GM23338 (cell line): ENCODE measurements at regions not wholly inside any gene's neighbourhood (a gene's known extent, or its start where the extent isn't known, plus 50 kb on each side); places are given as distances from the start of the nearest gene placed in this dataset.

Source experiments
- ATAC-seq: fragments of 200-7000 bp; cut with Tn5 transposase; 3 replicates; pipeline ENCODE4 v1.9.1; 2020
- DNase-seq: peaks from one replicate; pipeline ENCODE4 v3.0.0-alpha.2; 2015; ENCODE audit warnings: low spot score
- H2AFZ ChIP-seq: fragments of 200-600 bp; sonication (generic); 2 replicates; pipeline ENCODE4 v1.8.0; 2016; ENCODE audit warnings: antibody characterized with exemption, mild to moderate bottlenecking, moderate library complexity
- H3F3A ChIP-seq: fragments of 200-600 bp; sonication (generic); replicated peaks from 2 replicates; pipeline ENCODE4 v1.8.0; 2017; ENCODE audit warnings: antibody characterized with exemption, mixed run types, low read depth
- H3K27ac ChIP-seq: fragments of 200-600 bp; sonication (generic); 2 replicates; pipeline ENCODE4 v1.6.1; 2016; ENCODE audit warnings: low read depth
- H3K27me3 ChIP-seq: fragments of 200-600 bp; sonication (generic); 2 replicates; pipeline ENCODE4 v1.8.0; 2016; ENCODE audit warnings: mild to moderate bottlenecking, mixed run types, moderate library complexity; ENCODE audit not compliant: insufficient read depth
- H3K36me3 ChIP-seq: fragments of 200-600 bp; sonication (generic); 2 replicates; pipeline ENCODE4 v1.8.0; 2016; ENCODE audit warnings: mild to moderate bottlenecking; ENCODE audit not compliant: insufficient read depth
- H3K4me1 ChIP-seq: fragments of 200-600 bp; sonication (generic); 2 replicates; pipeline ENCODE4 v1.8.0; 2016; ENCODE audit warnings: mild to moderate bottlenecking, moderate library complexity; ENCODE audit not compliant: insufficient read depth
- H3K4me2 ChIP-seq: fragments of 200-600 bp; sonication (generic); 2 replicates; pipeline ENCODE4 v1.7.1; 2017; ENCODE audit warnings: mixed run types
- H3K4me3 ChIP-seq: fragments of 200-600 bp; sonication (generic); 2 replicates; pipeline ENCODE4 v1.6.1; 2016; ENCODE audit warnings: mixed run types
- H3K79me2 ChIP-seq: fragments of 200-600 bp; sonication (generic); replicated peaks from 2 replicates; pipeline ENCODE4 v1.8.0; 2017; ENCODE audit warnings: mild to moderate bottlenecking; ENCODE audit not compliant: insufficient read depth
- H3K9me2 ChIP-seq: fragments of 200-600 bp; sonication (generic); 2 replicates; pipeline ENCODE4 v1.8.0; 2017; ENCODE audit not compliant: insufficient read depth
- H4K20me1 ChIP-seq: fragments of 200-600 bp; sonication (generic); replicated peaks from 2 replicates; pipeline ENCODE4 v1.8.0; 2017; ENCODE audit warnings: mild to moderate bottlenecking; ENCODE audit not compliant: insufficient read depth
- H3K27ac Mint-ChIP-seq: 2 replicates; pipeline ENCODE4 v1.8.0; 2020; ENCODE audit warnings: inconsistent platforms, mild to moderate bottlenecking, moderate library complexity, mixed read lengths
- H3K27me3 Mint-ChIP-seq: 3 replicates; pipeline ENCODE4 v1.8.0; 2022; ENCODE audit warnings: low read depth, mild to moderate bottlenecking, moderate library complexity, mixed read lengths, inconsistent platforms; ENCODE audit not compliant: insufficient read depth, poor library complexity
- H3K36me3 Mint-ChIP-seq: 3 replicates; pipeline ENCODE4 v1.8.0; 2021; ENCODE audit warnings: low read depth, mild to moderate bottlenecking, inconsistent platforms, moderate library complexity, mixed read lengths
- H3K4me1 Mint-ChIP-seq: 3 replicates; pipeline ENCODE4 v1.8.0; 2020; ENCODE audit warnings: mild to moderate bottlenecking, inconsistent platforms, mixed read lengths
- H3K4me3 Mint-ChIP-seq: 3 replicates; pipeline ENCODE4 v1.8.0; 2021; ENCODE audit warnings: moderate library complexity, mild to moderate bottlenecking, inconsistent platforms, mixed read lengths
- H3K9me3 Mint-ChIP-seq: 3 replicates; pipeline ENCODE4 v1.8.0; 2020; ENCODE audit warnings: moderate library complexity, mild to moderate bottlenecking, inconsistent platforms, mixed read lengths
- CREB1 ChIP-seq: fragments of 250-450 bp; sonication (Bioruptor Pico); IDR thresholded peaks from 2 replicates; pipeline ENCODE4 v1.5.0; 2020; ENCODE audit warnings: low read depth, mild to moderate bottlenecking, moderate library complexity
- EZH2phosphoT487 ChIP-seq: fragments of 200-600 bp; sonication (generic); IDR thresholded peaks from one replicate; pipeline ENCODE4 v1.8.1; 2018; ENCODE audit warnings: antibody characterized with exemption; ENCODE audit not compliant: unreplicated experiment
- JUNB ChIP-seq: IDR thresholded peaks from one replicate; pipeline ENCODE4 v1.6.1; 2016; ENCODE audit warnings: antibody characterized with exemption; ENCODE audit not compliant: unreplicated experiment
- NANOG ChIP-seq: IDR thresholded peaks from 2 replicates; pipeline ENCODE4 v1.6.1; 2016; ENCODE audit warnings: antibody characterized with exemption, borderline replicate concordance
- ZNF331 ChIP-seq: fragments of 250-450 bp; sonication (Bioruptor Pico); IDR thresholded peaks from 2 replicates; pipeline ENCODE4 v1.5.0; 2020; ENCODE audit warnings: low read depth, mild to moderate bottlenecking, moderate library complexity
- TF ChIP-seq, protein P1 (sequence below), 2 experiments: fragments of 200-600 bp in 1 of 2; sonication (generic) in 1 of 2; conservative IDR thresholded peaks; 2 replicates each; pipeline versions ENCODE4 v1.5.1 to v1.6.1; 2016 to 2017; ENCODE audit warnings: antibody characterized with exemption in 2 of 2, low read depth in 2 of 2, mild to moderate bottlenecking in 2 of 2, moderate library complexity in 1 of 2

DNA sequence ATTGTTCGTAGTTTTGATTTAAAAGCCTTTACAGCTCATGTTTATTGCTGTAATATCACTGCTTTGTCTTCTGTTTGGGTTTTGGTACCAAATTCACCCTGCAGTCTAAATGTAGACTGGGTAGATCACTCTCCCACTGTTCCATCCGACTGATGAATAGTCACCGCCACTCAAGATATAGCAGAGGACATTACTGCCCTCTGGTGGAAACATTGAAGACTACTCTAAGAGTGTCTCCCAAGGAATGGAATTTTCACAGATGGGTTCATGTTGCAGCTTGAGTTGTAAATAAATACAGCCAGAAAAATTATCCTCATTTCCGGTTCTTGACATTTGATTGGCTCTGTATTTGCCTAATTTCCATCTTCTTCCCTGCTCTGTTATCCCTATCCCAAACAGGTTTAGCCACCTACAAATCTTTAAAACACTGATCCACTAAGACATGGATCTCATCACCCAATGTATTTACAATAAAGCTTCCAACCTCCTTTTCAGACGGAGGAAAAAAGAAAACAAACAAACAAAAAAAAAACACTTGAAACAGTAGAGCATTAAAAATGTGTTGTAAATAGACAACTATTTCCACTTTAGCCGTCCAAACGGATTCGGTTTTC is 198.3 kb upstream of the CPNE8 start:
- TF ChIP-seq, protein P1, sequence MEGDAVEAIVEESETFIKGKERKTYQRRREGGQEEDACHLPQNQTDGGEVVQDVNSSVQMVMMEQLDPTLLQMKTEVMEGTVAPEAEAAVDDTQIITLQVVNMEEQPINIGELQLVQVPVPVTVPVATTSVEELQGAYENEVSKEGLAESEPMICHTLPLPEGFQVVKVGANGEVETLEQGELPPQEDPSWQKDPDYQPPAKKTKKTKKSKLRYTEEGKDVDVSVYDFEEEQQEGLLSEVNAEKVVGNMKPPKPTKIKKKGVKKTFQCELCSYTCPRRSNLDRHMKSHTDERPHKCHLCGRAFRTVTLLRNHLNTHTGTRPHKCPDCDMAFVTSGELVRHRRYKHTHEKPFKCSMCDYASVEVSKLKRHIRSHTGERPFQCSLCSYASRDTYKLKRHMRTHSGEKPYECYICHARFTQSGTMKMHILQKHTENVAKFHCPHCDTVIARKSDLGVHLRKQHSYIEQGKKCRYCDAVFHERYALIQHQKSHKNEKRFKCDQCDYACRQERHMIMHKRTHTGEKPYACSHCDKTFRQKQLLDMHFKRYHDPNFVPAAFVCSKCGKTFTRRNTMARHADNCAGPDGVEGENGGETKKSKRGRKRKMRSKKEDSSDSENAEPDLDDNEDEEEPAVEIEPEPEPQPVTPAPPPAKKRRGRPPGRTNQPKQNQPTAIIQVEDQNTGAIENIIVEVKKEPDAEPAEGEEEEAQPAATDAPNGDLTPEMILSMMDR (conservative IDR thresholded peaks at IDR 0.05; ENCODE audit: low read depth in 2 of 2), result peak; percentile 82 to 89
- TF ChIP-seq JUNB, result no peak
- Histone ChIP-seq H3K4me3 (no peak overlapping the region), H4K20me1 (no peaks in the 10 kb centered on the region), H3K27me3 (no peaks in the 10 kb centered on the region), H3K4me2 (no peak overlapping the region), H3K79me2 (no peaks in the 10 kb centered on the region), H3K27ac (no peak overlapping the region), H2AFZ (no peak overlapping the region), H3K9me2 (no peaks in the 10 kb centered on the region), H3F3A (no peaks in the 10 kb centered on the region), H3K36me3 (no peaks in the 10 kb centered on the region), H3K4me1 (peaks cover 6% of the 10 kb centered on the region; the same call in 1 of the 2 replicates)
- H3K4me3 Mint-ChIP-seq, result no peak overlapping the region
- peak; percentile 87 for DNase-seq
- ATAC-seq, result peak; percentile 95
- H3K4me1 Mint-ChIP-seq, result peaks cover 17% of the 10 kb centered on the region
- no peak overlapping the region for H3K27ac Mint-ChIP-seq
- peaks cover 2% of the 10 kb centered on the region for H3K27me3 Mint-ChIP-seq
- H3K36me3 Mint-ChIP-seq, result no peaks in the 10 kb centered on the region
- H3K9me3 Mint-ChIP-seq, result no peaks in the 10 kb centered on the region

DNA sequence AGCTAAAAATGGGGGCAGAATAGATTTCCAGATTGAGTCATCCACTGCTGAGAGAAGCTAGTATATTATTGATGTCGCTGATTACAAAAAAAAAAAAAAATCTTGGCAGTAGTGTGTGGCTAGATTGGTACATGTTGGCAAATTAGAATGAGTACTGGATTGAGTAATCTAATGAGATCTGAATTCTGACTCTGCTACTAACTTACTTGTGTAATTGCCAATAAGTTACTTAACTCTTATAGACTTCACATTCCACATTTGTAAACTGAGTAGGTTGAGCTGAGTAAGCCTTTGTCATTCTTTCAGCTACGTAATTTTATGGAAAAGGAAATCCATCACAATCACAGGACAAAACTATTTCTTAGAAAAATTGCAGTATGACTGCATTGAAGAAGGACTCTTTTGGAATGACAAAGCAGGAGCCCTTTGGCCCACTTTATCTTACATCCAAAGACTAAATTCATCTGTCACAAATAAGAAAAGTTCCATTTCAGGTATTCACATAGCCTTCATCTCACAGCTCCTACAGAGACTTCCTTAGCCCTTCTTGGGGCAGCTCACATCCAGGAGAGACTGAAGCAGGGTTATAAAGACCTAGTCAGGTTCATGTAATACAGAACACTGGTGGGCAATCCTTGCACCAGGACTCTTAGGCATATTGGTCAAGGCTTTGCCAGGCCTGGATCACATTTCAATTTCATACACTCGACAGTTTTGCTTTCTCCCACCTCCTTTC is 197.3 kb upstream of the CPNE8 start:
- Mint-ChIP-seq H3K9me3 (no peaks in the 10 kb centered on the region), H3K36me3 (no peaks in the 10 kb centered on the region), H3K27me3 (peaks cover 2% of the 10 kb centered on the region), H3K4me3 (no peak overlapping the region), H3K4me1 (peaks cover 17% of the 10 kb centered on the region), H3K27ac (no peak overlapping the region)
- H4K20me1 ChIP-seq, result no peaks in the 10 kb centered on the region
- H2AFZ ChIP-seq, result no peak overlapping the region
- no peak overlapping the region for H3K27ac ChIP-seq
- DNase-seq (no peak), ATAC-seq (peak; percentile 30; the same call in 2 of the 3 replicates)
- no peaks in the 10 kb centered on the region for H3K27me3 ChIP-seq
- no peaks in the 10 kb centered on the region for H3K9me2 ChIP-seq
- peaks cover 6% of the 10 kb centered on the region; the same call in 1 of the 2 replicates for H3K4me1 ChIP-seq
- no peaks in the 10 kb centered on the region for H3K36me3 ChIP-seq
- H3F3A ChIP-seq, result no peaks in the 10 kb centered on the region
- no peak for TF ChIP-seq CREB1
- TF ChIP-seq ZNF331 (CRISPR knock-in tag), result no peak
- TF ChIP-seq NANOG, result no peak
- no peak overlapping the region for H3K4me2 ChIP-seq
- no peaks in the 10 kb centered on the region for H3K79me2 ChIP-seq
- H3K4me3 ChIP-seq, result no peak overlapping the region

DNA sequence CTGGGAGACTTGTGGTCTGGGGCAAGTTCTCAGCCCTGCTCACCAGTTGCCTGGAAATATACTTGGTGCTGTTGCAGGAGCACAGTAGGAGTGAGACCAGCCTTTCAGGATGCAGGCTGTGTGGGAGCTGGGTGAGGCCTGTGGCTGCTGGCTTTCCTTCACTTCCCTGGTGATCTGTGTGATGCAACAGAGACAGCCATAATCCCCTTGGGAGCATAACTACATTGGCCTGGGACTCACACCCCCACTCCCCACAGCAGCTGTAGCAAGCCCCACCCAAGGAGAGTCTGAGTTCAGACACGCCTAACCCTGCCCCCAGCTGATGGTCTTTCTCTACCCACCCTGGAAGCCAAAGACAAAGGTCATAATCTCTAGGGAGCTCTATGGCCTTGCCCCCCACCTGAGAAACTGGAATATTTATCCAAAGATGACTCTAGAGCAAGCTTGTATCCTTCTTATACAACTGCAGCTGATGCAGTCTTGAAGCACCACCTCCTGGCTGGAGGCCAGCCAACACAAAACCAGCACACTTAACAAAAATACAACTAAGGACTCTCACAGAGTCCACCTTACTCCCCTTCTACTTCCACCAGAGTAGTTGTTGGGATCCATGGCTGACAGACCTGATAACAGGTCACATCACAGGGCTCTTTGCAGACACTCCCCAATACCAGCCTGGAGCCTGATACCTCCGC is 190.4 kb upstream of the CPNE8 start:
- Mint-ChIP-seq H3K9me3 (no peaks in the 10 kb centered on the region; the same call in 2 of the 3 replicates), H3K36me3 (no peaks in the 10 kb centered on the region), H3K27me3 (peaks cover 2% of the 10 kb centered on the region), H3K4me3 (no peak overlapping the region), H3K27ac (0 out of 2 replicates have a peak overlapping the region, but pooled peaks have one; percentile 31), H3K4me1 (peaks cover 22% of the 10 kb centered on the region)
- H3K27ac ChIP-seq, result no peak overlapping the region
- no peaks in the 10 kb centered on the region for H3K27me3 ChIP-seq
- no peaks in the 10 kb centered on the region for H4K20me1 ChIP-seq
- no peak for DNase-seq
- no peaks in the 10 kb centered on the region; the same call in 1 of the 2 replicates for H3K9me2 ChIP-seq
- peak overlapping the region; percentile 56 for H2AFZ ChIP-seq
- H3K4me2 ChIP-seq, result no peak overlapping the region
- H3K4me1 ChIP-seq, result peaks cover 11% of the 10 kb centered on the region
- 0 out of 3 replicates have a peak, but pooled peaks have one; percentile 24 for ATAC-seq
- H3K36me3 ChIP-seq, result no peaks in the 10 kb centered on the region
- no peak overlapping the region for H3K4me3 ChIP-seq
- no peaks in the 10 kb centered on the region for H3F3A ChIP-seq
- TF ChIP-seq, protein P1 (conservative IDR thresholded peaks at IDR 0.05; ENCODE audit: low read depth in 2 of 2), result peak; percentile 41 to 58
- no peak for TF ChIP-seq EZH2phosphoT487
- H3K79me2 ChIP-seq, result no peaks in the 10 kb centered on the region
